ENCODE measurements at regions not wholly inside any gene's neighbourhood (a gene's known extent, or its start where the extent isn't known, plus 50 kb on each side); places are given as distances from the start of the nearest gene placed in this dataset. TPM values are rescaled to one million over a fixed set of nuclear protein-coding genes. Genes with fewer than 3 reads are reported as not detected.

Small RNAs in the stretch of these regions (microRNA-seq; reads per million reads assigned to microRNA genes)
- gene MIR1263, result not detected

All from activated CD8-positive, alpha-beta T cell treated with anti-CD3 and anti-CD28 coated beads, Interleukin-2, amount 10 ng/mL, durations not matched to agents 7 days and 5 days (primary cell).